GM12872 (cell line): ENCODE measurements at regions not wholly inside any gene's neighbourhood (a gene's known extent, or its start where the extent isn't known, plus 50 kb on each side); places are given as distances from the start of the nearest gene placed in this dataset.

ENCODE experiments used
- TF ChIP-seq, protein P1 (sequence below): IDR thresholded peaks from 3 replicates; pipeline ENCODE4 v1.5.1; 2011; ENCODE audit warnings: low read depth, mild to moderate bottlenecking, low read length, moderate library complexity; ENCODE audit not compliant: insufficient read depth

DNA sequence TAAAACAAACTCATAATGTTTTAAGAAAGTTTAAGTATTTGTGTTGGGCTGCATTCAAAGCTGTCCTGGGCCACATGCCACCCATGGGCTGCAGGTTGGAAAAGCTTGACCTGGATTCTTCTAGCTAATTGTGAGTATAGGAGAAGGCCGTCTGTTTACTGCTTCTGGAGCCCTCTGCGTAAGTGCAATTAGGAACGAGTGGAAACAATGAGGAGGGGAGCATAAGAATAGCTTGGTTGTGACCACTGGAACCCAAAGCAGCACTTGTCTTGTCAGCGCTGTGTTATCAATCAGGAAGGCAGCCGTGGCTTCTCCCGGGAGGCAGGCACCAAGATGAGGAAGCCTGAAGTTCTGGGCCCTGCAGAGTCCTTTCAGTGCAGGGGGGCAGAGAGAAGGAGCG is 110.4 kb upstream of the MBNL2 start:
- TF ChIP-seq, protein P1, sequence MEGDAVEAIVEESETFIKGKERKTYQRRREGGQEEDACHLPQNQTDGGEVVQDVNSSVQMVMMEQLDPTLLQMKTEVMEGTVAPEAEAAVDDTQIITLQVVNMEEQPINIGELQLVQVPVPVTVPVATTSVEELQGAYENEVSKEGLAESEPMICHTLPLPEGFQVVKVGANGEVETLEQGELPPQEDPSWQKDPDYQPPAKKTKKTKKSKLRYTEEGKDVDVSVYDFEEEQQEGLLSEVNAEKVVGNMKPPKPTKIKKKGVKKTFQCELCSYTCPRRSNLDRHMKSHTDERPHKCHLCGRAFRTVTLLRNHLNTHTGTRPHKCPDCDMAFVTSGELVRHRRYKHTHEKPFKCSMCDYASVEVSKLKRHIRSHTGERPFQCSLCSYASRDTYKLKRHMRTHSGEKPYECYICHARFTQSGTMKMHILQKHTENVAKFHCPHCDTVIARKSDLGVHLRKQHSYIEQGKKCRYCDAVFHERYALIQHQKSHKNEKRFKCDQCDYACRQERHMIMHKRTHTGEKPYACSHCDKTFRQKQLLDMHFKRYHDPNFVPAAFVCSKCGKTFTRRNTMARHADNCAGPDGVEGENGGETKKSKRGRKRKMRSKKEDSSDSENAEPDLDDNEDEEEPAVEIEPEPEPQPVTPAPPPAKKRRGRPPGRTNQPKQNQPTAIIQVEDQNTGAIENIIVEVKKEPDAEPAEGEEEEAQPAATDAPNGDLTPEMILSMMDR = no peak

DNA sequence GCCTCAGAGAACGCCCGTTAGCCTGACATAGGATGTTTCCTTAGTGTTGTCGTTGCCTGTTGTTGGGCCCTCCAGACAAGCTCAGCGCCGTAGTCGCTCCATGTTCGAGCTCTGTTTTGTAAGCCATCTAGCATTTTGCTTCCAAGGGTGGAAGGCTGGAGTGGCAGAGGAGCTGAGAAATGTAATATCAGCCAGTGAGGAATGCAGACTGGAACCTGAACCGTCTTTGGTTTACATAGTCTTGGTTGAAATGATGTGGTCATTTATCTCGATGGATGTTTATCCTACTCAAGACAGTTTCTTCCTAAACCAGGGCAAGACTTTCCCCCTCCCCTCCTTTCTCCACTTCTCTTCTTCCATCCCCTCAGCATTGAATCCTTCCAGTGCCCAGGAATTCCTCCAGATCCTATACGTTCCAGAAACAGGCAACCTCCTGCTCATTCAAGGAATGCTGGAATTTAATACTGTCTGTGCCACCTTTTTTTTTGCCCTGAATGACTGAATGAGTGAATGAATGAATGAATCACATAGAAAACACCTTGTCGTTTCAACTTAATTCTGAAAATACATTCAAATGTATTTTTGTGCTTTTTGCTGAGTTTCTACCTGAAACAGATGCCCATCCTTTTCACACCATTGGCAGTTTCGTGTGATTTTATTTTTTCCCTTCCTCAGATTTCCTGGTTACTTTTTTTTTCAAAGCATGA is 109.5 kb upstream of the MBNL2 start:
- TF ChIP-seq, protein P1 = no peak

DNA sequence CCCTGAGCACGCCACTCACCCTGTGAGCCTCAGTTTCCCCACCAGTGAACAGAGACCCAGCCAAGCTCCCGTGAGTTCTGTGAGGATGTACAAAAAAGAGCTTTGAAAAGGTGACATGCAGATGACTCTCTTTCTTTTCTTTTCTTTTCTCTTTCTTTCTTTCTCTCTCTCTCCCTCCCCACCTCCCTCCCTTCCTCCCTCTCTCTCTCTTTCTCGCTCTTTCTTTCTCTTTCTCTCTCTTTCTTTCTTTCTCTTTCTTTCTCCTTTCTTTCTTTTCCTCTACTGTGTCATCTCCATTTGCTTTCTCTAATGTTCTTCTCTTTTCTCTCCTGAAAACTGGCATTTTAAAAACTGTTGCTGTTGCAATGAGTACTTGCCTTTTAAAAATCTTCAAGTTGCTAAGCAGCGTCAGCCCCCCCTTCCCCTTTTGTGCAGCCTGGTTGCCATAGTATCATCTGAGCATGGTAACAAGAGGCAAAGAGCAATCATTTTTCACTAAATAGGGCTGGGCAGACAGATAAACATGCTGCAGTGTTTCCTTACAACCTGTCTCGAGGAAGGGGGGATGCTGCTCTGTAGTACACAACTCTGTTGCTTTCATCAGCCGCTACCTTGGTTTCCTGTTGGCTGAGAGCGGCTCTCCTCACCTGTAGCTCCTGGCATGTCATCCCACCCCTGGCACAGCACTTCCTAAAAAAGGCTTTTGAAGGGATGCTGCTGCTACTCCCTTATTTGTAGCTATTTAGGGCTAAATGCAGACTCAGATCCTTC is 108.7 kb upstream of the MBNL2 start:
- TF ChIP-seq, protein P1 = no peak

DNA sequence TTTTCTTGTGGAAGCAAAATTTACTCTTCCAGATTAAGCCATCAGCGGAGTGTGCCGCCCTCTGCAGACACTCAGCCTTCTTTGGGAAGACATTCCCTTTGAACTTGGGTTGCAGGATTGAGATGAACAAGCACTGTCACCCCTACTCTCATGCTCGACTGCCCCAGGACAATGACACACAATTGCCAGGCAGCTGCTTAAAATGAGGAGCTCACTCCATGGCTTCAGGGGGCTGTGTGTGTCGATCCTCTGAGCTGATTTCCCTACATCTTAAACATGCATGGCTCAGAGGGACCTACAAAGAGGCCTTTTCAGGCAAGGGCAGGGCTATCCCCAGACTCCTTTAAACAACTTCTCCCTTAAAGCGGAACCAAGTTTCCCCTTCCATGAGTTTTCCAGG is 107.5 kb upstream of the MBNL2 start:
- TF ChIP-seq, protein P1 = no peak

DNA sequence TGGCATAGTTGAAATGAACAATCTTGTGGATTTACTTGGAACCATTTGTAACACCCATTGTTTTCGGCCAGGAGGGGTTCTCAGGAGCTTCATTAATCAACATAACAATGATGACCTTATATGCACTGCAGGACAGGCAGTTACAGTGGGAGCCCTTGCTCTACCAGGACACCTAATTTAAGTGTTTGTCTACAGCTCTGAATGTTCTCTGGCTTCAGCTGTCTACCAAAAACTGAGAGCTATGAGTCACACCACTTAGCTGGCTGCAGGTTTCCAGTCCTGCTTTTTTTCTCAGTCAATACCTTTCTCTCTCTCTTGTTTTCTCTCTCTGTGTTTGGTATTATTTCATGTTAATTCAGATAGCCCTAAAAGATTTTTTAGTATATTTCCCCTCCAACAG is 105.4 kb upstream of the MBNL2 start:
- TF ChIP-seq, protein P1 = no peak

DNA sequence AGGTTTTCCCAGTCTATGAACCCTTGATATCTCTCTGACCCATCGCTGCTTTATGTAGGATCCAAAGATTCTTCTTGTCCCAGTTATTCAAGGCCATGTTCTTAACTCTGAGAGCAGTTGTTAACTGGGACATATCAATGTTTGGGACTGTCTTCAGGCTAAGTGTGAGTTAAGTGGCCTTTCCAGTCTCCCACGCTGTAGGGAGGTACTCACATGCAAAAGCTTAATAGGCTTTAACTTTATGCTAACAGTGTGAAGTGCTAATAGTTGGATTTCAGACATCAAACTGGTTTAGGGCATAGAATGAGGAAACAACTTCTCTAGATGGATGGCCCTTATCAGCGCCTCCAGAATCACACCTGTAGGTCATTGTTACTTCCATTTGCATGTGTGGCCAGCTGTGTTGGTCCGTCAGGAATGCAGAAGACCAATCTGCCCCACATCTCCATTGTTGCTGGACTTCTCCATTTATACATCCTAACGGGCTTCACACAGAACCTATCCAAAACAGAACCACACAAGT is 104.7 kb upstream of the MBNL2 start:
- TF ChIP-seq, protein P1 = no peak

DNA sequence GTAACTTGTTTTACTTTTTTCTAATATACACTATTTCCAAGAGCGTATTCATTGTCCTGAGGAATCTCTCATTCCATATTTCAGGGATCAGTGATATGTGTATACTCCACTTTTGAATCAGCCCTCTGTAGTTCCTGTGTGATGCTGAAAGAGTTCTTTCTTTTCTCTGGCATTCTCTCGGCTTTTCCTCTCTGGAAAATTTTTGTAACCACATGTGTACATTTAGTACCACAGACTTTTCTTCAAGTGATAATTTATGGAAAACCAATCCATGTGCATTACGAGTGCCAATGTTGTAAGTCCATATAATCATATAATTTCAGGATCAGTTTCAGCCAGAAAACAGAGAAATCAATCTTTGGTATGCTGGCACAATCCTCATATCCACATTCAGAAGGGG is 102.2 kb upstream of the MBNL2 start:
- TF ChIP-seq, protein P1 = no peak
